Stimulated activated naive B cell treated with anti-CD40 and anti-IgM and Interleukin-4, amounts not matched to agents 10 μg/mL and 1 μg/mL and 100 μg/mL, for 72 hours (primary cell): ENCODE measurements at regions not wholly inside any gene's neighbourhood (a gene's known extent, or its start where the extent isn't known, plus 50 kb on each side); places are given as distances from the start of the nearest gene placed in this dataset.

ENCODE experiments used
- ATAC-seq, 2 donors: fragments of 150-1000 bp; cut with Tn5 transposase; replicated peaks; 2 replicates each; pipeline ENCODE4 v1.10.0; 2021; ENCODE audit warnings: moderate library complexity in 1 of 2
- DNase-seq: peaks from one replicate; pipeline ENCODE4 v3.0.0; 2021
- H3K27ac Mint-ChIP-seq: one replicate; pipeline ENCODE4 v1.8.0; 2022; ENCODE audit warnings: mild to moderate bottlenecking, mixed read lengths
- H3K27me3 Mint-ChIP-seq, 2 donors: one replicate each; pipeline ENCODE4 v1.8.0; 2022; ENCODE audit warnings: mixed read lengths in 2 of 2
- H3K36me3 Mint-ChIP-seq, 2 donors: one replicate each; pipeline ENCODE4 v1.8.0; 2022; ENCODE audit warnings: mixed read lengths in 2 of 2, mild to moderate bottlenecking in 1 of 2
- H3K4me1 Mint-ChIP-seq, 2 donors: one replicate each; pipeline ENCODE4 v1.8.0; 2022; ENCODE audit warnings: mixed read lengths in 2 of 2, mild to moderate bottlenecking in 1 of 2
- H3K4me3 Mint-ChIP-seq, 2 donors: one replicate each; pipeline ENCODE4 v1.8.0; 2022; ENCODE audit warnings: mild to moderate bottlenecking in 2 of 2, mixed read lengths in 2 of 2, moderate library complexity in 1 of 2
- H3K9me3 Mint-ChIP-seq, 2 donors: one replicate each; pipeline ENCODE4 v1.8.0; 2022; ENCODE audit warnings: mixed read lengths in 2 of 2, mild to moderate bottlenecking in 1 of 2

DNA sequence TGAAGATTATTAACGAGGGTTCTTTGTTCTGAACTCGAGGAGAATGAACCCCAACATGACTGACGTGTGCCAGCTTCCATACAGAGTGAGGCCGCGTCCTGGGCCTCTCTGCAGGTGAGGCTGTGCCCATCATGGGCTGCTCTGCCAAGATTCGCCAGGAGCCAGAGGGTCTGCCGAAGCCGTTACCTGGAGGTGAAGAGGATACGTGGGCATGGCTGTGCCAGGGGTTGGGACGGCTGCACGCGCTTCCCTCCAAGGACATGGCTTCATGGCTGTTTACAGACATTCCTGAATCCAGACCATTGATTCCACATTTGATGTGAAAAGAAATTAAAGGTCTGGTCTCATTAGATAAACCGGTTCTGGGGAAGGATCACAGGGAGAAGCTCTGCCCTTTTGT is 211.4 kb upstream of the SALL3 start:
- no peak overlapping the region for H3K4me3 Mint-ChIP-seq
- no peaks in the 10 kb centered on the region for H3K27me3 Mint-ChIP-seq
- no peaks in the 10 kb centered on the region for H3K9me3 Mint-ChIP-seq
- no peak for DNase-seq
- H3K36me3 Mint-ChIP-seq, result no peaks in the 10 kb centered on the region
- H3K4me1 Mint-ChIP-seq, result peaks cover 0 to 2% of the 10 kb centered on the region in 2 donors
- no peak overlapping the region for H3K27ac Mint-ChIP-seq
- no peak for ATAC-seq

DNA sequence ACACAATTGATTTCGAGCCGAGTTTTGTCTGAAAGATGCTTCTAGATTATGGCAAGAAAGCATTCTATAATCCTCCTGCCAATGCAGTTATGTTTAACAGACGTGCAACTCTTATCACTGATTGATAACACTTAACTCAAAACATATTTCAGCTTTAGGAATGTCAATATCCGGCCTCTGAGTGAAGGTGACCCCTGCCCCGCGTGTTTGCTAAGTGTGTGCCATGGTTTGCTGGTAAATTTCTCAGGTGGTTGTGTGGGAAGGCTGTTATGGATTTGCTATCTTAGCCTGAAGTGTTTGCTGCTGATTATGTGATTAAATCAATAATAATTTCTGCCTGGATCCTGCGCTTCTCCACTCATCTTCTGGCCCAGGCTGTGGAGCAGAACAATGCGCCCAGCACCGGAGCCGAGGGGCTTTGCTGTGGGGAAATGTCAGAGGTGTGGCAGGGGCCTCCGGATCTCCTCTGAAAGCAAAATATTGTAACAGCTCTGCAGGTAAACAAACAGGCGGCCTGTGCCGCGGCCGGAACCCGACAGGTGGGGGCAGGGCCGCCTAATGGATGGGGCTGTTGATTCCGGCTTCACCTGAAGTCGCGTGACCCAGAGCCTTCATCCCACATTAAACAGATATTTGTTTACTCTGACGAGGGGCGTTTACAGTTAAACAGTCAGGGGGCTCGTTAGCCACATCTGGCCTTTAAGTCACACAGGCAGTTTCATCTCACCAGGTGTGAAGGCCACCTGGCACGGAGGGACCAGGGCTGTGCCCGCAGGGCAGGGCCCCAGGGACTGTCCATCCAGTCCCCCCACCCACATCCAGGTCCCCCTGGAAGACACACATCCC is 210.7 kb upstream of the SALL3 start:
- H3K36me3 Mint-ChIP-seq, result no peaks in the 10 kb centered on the region
- H3K4me1 Mint-ChIP-seq, result peaks cover 0 to 2% of the 10 kb centered on the region in 2 donors
- no peak overlapping the region for H3K4me3 Mint-ChIP-seq
- no peak for DNase-seq
- no peak overlapping the region for H3K27ac Mint-ChIP-seq
- no peaks in the 10 kb centered on the region for H3K9me3 Mint-ChIP-seq
- ATAC-seq, result no peak
- no peaks in the 10 kb centered on the region for H3K27me3 Mint-ChIP-seq

GRCh38 chr18:78769502-78770105 is 210.0 kb upstream of the SALL3 start:
- peaks cover 0 to 2% of the 10 kb centered on the region in 2 donors for H3K4me1 Mint-ChIP-seq
- H3K4me3 Mint-ChIP-seq, result no peak overlapping the region
- no peaks in the 10 kb centered on the region for H3K9me3 Mint-ChIP-seq
- DNase-seq (no peak), ATAC-seq (no peak)
- no peaks in the 10 kb centered on the region for H3K36me3 Mint-ChIP-seq
- H3K27me3 Mint-ChIP-seq, result no peaks in the 10 kb centered on the region
- H3K27ac Mint-ChIP-seq, result no peak overlapping the region

DNA sequence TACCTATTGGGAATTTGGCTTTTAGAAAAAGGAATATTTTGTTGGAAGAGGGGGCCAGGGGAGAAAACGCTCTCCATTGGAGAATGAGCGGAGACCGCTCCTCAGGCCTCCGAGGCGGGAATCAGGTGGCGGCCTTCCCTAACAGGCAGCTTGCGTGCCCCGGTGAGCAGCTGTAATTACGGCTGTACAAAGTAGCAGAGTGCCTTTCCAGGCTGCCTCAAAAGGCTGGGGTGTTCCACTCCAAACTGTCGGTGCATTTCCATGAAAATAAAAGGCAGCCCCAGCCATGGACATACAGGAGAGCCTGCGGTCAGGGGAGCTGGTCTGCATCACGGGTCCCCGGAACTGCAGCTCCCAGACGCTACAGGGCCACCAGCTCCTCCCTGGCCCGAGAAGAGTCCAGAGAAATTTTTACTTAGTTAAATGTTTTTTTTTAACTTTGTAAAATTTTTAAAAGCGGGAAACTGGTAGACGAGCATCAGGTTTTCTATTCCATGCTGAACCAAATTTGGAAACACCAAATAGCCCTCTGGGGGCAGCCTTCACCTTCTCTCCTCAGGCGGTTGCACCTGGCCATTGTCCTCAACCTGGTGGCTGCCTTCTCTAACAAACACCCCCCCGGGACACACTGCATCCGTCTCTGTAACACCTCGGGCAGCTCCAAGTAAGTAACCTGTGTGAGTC is 209.3 kb upstream of the SALL3 start:
- peaks cover 0 to 2% of the 10 kb centered on the region in 2 donors for H3K4me1 Mint-ChIP-seq
- H3K27ac Mint-ChIP-seq, result no peak overlapping the region
- no peaks in the 10 kb centered on the region for H3K27me3 Mint-ChIP-seq
- DNase-seq (no peak), ATAC-seq (no peak)
- no peaks in the 10 kb centered on the region for H3K36me3 Mint-ChIP-seq
- no peak overlapping the region for H3K4me3 Mint-ChIP-seq
- H3K9me3 Mint-ChIP-seq, result no peaks in the 10 kb centered on the region

GRCh38 chr18:78770823-78771139 is 208.8 kb upstream of the SALL3 start:
- Mint-ChIP-seq H3K27me3 (no peaks in the 10 kb centered on the region), H3K9me3 (no peaks in the 10 kb centered on the region), H3K27ac (no peak overlapping the region), H3K36me3 (no peaks in the 10 kb centered on the region), H3K4me1 (peaks cover 0 to 2% of the 10 kb centered on the region in 2 donors), H3K4me3 (no peak overlapping the region)
- ATAC-seq (no peak), DNase-seq (no peak)

- H3K9me3 Mint-ChIP-seq, result no peaks in the 10 kb centered on the region
- no peak for ATAC-seq
- peaks cover 0 to 2% of the 10 kb centered on the region in 2 donors for H3K4me1 Mint-ChIP-seq
These were observed 207.9 kb upstream of the SALL3 start for GRCh38 chr18:78771496-78772359.

DNA sequence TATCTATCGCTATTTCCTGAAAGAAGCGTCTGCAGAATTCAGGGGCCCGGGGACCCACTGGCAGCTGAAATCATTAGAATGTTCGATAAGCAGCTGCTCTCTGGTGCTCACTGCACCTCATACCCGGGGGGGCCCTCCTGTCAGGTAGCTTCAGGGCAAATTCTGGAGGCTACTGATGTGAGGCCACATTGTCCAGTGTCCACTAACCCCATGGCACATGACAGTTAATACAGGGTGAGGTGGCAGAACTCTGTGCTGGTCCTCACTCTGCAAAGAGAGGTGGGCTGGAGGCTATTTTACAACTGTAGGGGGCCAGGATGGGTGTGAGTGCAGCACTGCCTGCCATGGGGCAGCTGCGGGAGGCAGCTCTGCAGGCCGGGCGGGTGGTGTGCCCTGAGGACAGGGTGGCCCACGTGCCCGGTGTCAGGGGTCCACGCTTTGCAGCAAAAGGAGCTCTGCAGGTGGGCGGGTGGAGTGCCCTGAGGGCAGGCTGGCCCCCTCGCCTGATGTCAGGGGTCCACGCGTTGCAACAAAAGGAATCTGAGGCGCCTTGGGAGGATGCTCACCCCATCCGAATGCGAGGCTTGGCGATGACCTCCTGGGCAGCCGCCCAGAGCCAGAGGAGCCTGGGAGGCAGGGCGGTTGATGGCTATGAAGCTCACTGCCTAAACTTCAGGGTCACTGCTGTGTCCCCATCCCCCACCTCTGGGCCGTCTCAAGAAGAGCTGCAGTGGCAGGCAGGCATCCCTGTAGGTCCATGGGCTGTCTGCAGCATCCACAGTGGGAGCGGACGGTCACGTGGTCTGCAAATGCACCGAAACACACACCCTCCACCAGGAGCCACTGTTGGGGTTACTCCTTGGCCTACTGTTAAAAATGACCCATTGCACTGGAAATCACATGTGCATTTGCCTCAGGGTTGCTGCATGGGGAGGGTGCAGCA is 207.0 kb upstream of the SALL3 start:
- no peak for ATAC-seq
- H3K4me1 Mint-ChIP-seq, result peaks cover 0 to 2% of the 10 kb centered on the region in 2 donors
- no peak overlapping the region for H3K27ac Mint-ChIP-seq
- no peak overlapping the region for H3K4me3 Mint-ChIP-seq
- H3K27me3 Mint-ChIP-seq, result no peaks in the 10 kb centered on the region
- DNase-seq, result no peak
- no peaks in the 10 kb centered on the region for H3K36me3 Mint-ChIP-seq
- H3K9me3 Mint-ChIP-seq, result no peaks in the 10 kb centered on the region

More at GRCh38 chr18:78771496-78772359, 207.9 kb upstream of the SALL3 start:
- Mint-ChIP-seq H3K36me3 (no peaks in the 10 kb centered on the region), H3K27me3 (no peaks in the 10 kb centered on the region), H3K27ac (no peak overlapping the region), H3K4me3 (no peak overlapping the region)
- DNase-seq, result no peak

- Mint-ChIP-seq H3K36me3 (no peaks in the 10 kb centered on the region), H3K9me3 (no peaks in the 10 kb centered on the region), H3K4me1 (peaks cover 0 to 2% of the 10 kb centered on the region in 2 donors), H3K4me3 (no peak overlapping the region), H3K27ac (no peak overlapping the region), H3K27me3 (no peaks in the 10 kb centered on the region)
- no peak for DNase-seq
- ATAC-seq, result no peak
These were observed 206.3 kb upstream of the SALL3 start for GRCh38 chr18:78773303-78773755.

- no peak for ATAC-seq
- Mint-ChIP-seq H3K4me1 (peaks cover 0 to 2% of the 10 kb centered on the region in 2 donors), H3K9me3 (no peaks in the 10 kb centered on the region), H3K4me3 (no peak overlapping the region), H3K36me3 (no peaks in the 10 kb centered on the region), H3K27ac (no peak overlapping the region), H3K27me3 (no peaks in the 10 kb centered on the region)
- no peak for DNase-seq
These were observed 205.8 kb upstream of the SALL3 start for GRCh38 chr18:78773819-78774218.

GRCh38 chr18:78774741-78775141 is 204.9 kb upstream of the SALL3 start:
- DNase-seq (no peak), ATAC-seq (no peak)
- no peaks in the 10 kb centered on the region for H3K9me3 Mint-ChIP-seq
- H3K4me3 Mint-ChIP-seq, result no peak overlapping the region
- no peaks in the 10 kb centered on the region for H3K36me3 Mint-ChIP-seq
- H3K27me3 Mint-ChIP-seq, result no peaks in the 10 kb centered on the region
- H3K4me1 Mint-ChIP-seq, result peaks cover 0 to 2% of the 10 kb centered on the region in 2 donors
- H3K27ac Mint-ChIP-seq, result no peak overlapping the region

DNA sequence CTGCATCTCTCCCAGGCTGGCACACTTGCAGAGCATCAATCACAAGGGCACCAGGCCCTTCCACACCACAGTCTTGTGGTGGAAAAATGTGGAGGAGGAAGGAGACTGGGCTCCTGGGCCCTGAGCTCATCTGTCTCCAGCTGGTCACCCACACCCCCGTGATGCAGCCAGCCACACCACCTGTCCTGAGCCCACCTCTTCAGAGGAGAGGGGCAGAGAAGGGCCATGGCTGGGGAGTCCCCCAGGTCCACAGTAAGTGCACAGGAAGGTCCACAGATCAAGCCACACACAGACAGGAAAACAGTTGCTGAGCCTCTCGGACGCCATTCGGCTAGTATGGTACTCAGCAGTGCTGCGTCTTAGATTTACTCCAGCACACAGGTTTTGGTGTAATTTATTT is 203.5 kb upstream of the SALL3 start:
- H3K27me3 Mint-ChIP-seq, result no peaks in the 10 kb centered on the region
- no peaks in the 10 kb centered on the region for H3K9me3 Mint-ChIP-seq
- H3K4me3 Mint-ChIP-seq, result no peak overlapping the region
- DNase-seq, result no peak
- no peak for ATAC-seq
- H3K27ac Mint-ChIP-seq, result no peak overlapping the region
- no peaks in the 10 kb centered on the region for H3K36me3 Mint-ChIP-seq
- peaks cover 0 to 2% of the 10 kb centered on the region in 2 donors for H3K4me1 Mint-ChIP-seq

DNA sequence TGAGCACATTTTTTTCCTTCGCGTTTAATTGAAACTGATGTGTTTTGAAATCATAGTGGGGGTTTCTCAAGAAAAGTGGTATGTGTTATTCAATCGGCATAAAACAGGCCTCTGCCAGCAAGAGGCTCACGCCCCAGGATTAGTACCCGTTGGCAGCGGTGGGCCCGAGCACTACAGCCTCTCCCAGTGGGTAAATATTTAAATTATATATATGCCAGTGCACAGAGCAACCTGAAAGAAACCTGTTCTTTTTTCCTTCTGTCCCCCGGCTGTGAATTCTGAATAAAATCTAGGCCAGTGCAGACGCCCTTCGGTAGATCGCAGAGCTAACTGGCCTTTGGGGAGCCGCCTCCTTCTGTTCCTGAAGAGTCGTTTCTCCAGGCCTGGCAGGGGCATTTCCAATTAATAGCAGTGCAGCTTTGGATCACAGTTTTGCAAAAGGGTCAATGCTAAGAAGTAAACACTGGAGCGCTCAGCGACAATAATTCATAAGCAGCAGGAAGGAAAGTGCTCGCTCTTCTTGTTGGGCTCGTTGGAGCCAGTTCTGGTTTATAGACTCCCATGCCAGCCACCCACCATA is 202.8 kb upstream of the SALL3 start:
- ATAC-seq (no peak), DNase-seq (no peak)
- H3K36me3 Mint-ChIP-seq, result no peaks in the 10 kb centered on the region
- H3K4me1 Mint-ChIP-seq, result peaks cover 0 to 2% of the 10 kb centered on the region in 2 donors
- no peak overlapping the region for H3K27ac Mint-ChIP-seq
- H3K9me3 Mint-ChIP-seq, result no peaks in the 10 kb centered on the region
- H3K27me3 Mint-ChIP-seq, result no peaks in the 10 kb centered on the region
- no peak overlapping the region for H3K4me3 Mint-ChIP-seq

GRCh38 chr18:78777992-78778391 is 201.6 kb upstream of the SALL3 start:
- ATAC-seq (no peak), DNase-seq (no peak)
- Mint-ChIP-seq H3K27me3 (no peaks in the 10 kb centered on the region), H3K36me3 (no peaks in the 10 kb centered on the region), H3K4me3 (no peak overlapping the region), H3K27ac (no peak overlapping the region), H3K9me3 (no peaks in the 10 kb centered on the region), H3K4me1 (no peaks in the 10 kb centered on the region)
